Brain microvascular endothelial cell (primary cell): ENCODE measurements at regions not wholly inside any gene's neighbourhood (a gene's known extent, or its start where the extent isn't known, plus 50 kb on each side); places are given as distances from the start of the nearest gene placed in this dataset.

Experiments
- DNase-seq: peaks from one replicate; pipeline ENCODE4 v3.0.0-alpha.2; 2020
- H3K27ac ChIP-seq: fragments of 250-450 bp; sonication (Bioruptor Pico); 2 replicates; pipeline ENCODE4 v1.5.1; 2020; ENCODE audit warnings: mild to moderate bottlenecking, moderate library complexity
- H3K27me3 ChIP-seq: fragments of 250-450 bp; sonication (Bioruptor Pico); replicated peaks from 2 replicates; pipeline ENCODE4 v1.5.1; 2020; ENCODE audit warnings: mild to moderate bottlenecking
- H3K36me3 ChIP-seq: fragments of 250-450 bp; sonication (Bioruptor Pico); replicated peaks from 2 replicates; pipeline ENCODE4 v1.5.1; 2020; ENCODE audit warnings: mild to moderate bottlenecking
- H3K4me3 ChIP-seq: 2 replicates; pipeline ENCODE4 v1.5.1; 2011; ENCODE audit warnings: low read depth, mild to moderate bottlenecking, control low read depth, low read length, moderate library complexity
- CTCF ChIP-seq: IDR thresholded peaks from 2 replicates; pipeline ENCODE4 v1.5.1; 2011; ENCODE audit warnings: low read depth, mild to moderate bottlenecking, moderate library complexity, low read length, control low read depth, inconsistent platforms; ENCODE audit errors: missing control alignments
- in situ Hi-C: cut with HindIII; loops from 2 replicates; pipeline ENCODE4 v1.10.0; 2017; ENCODE audit warnings: low sequenced_read_pairs, low pct_ligation_motif_present

- DNase-seq = no peak
- in situ Hi-C loops = no loop called here
- no peaks in the 10 kb centered on the region for H3K36me3 ChIP-seq
- H3K27ac ChIP-seq = no peak overlapping the region
- no peak overlapping the region for H3K4me3 ChIP-seq
- H3K27me3 ChIP-seq = no peaks in the 10 kb centered on the region
- no peak for TF ChIP-seq CTCF
Observed at GRCh38 chr11:33509632-33510031, 191.0 kb downstream of the C11orf91 start.

- no peak overlapping the region for H3K4me3 ChIP-seq
- no peak overlapping the region for H3K27ac ChIP-seq
- in situ Hi-C loops = no loop called here
- no peaks in the 10 kb centered on the region for H3K36me3 ChIP-seq
- TF ChIP-seq CTCF = no peak
- no peaks in the 10 kb centered on the region for H3K27me3 ChIP-seq
- peak; percentile 43 for DNase-seq
Observed at GRCh38 chr11:33507967-33508366, 192.7 kb downstream of the C11orf91 start.

- no peak for DNase-seq
- in situ Hi-C loops = no loop called here
- no peak for TF ChIP-seq CTCF
Observed at GRCh38 chr11:33507356-33507755, 193.3 kb downstream of the C11orf91 start.

GRCh38 chr11:33505093-33505492 is 195.5 kb downstream of the C11orf91 start:
- in situ Hi-C loops = no loop called here
- no peaks in the 10 kb centered on the region for H3K36me3 ChIP-seq
- H3K4me3 ChIP-seq = no peak overlapping the region
- H3K27me3 ChIP-seq = no peaks in the 10 kb centered on the region
- TF ChIP-seq CTCF = no peak
- no peak for DNase-seq
- no peak overlapping the region for H3K27ac ChIP-seq

More at GRCh38 chr11:33507356-33507755, 193.3 kb downstream of the C11orf91 start:
- no peak overlapping the region for H3K27ac ChIP-seq
- H3K4me3 ChIP-seq = no peak overlapping the region
- no peaks in the 10 kb centered on the region for H3K27me3 ChIP-seq
- H3K36me3 ChIP-seq = no peaks in the 10 kb centered on the region

DNA sequence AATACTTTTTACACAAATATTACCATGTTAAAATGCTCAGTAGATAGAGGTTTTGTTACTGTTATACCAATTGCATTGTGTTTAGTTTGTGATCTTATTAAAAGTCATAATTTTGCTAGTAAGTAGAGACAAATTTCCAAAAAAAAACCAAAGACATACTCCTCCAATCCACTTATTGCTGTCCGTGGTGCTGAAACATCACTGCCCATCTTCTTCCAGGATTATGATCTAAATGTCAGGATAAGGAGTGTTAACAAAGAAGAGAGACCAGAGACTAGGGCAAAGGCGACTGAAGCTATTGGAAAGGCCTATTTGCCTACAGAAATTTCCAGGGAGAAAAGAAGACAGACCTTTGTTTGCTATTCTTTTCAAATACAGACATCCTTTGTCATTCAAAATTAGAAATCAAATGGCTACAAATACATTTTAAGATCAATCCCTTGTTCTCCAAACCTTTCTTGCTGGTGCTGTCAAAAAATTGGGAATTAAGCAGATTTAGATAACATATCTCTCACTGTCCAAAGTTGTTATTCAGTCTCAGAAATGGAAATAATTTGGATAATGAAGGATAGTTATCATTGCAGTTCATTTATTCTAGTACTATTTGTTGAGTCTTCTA is 199.7 kb downstream of the C11orf91 start:
- in situ Hi-C loops = no loop called here
- Histone ChIP-seq H3K36me3 (no peaks in the 10 kb centered on the region), H3K27me3 (no peaks in the 10 kb centered on the region), H3K4me3 (no peak overlapping the region), H3K27ac (no peak overlapping the region)
- DNase-seq = peak; percentile 48
- no peak for TF ChIP-seq CTCF

DNA sequence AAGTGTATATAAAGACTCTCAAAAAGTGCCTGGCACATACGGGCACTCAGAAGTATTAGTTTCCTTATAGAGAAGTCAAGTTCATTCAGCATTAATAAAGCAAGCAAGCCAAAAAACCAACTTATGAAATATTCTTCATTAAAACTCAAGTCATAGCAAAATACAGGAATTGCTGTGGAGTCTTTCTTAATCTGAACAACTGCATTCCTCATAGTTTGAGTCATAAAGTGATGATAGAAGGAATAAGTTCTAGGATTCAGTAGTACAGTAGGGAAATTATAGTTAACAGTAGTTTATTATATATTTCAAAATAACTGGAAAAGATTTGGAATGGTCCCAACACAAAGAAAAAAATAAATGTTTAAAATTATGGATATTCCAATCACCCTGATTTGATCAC is 200.3 kb downstream of the C11orf91 start:
- H3K27ac ChIP-seq = no peak overlapping the region
- no peak for DNase-seq
- in situ Hi-C loops = no loop called here
- no peaks in the 10 kb centered on the region for H3K36me3 ChIP-seq
- H3K4me3 ChIP-seq = no peak overlapping the region
- no peaks in the 10 kb centered on the region for H3K27me3 ChIP-seq
- TF ChIP-seq CTCF = no peak
